HG02610 (cell line): ENCODE measurements at regions not wholly inside any gene's neighbourhood (a gene's known extent, or its start where the extent isn't known, plus 50 kb on each side); places are given as distances from the start of the nearest gene placed in this dataset.

Source experiments
- ATAC-seq: cut with Tn5 transposase; IDR thresholded peaks from one replicate; pipeline ENCODE4 v1.9.1; 2021; ENCODE audit warnings: mild to moderate bottlenecking, moderate library complexity; ENCODE audit not compliant: unreplicated experiment

- no peak for ATAC-seq
Measured at GRCh38 chr2:220504938-220505503, 877.6 kb downstream of the SLC4A3 start.

- ATAC-seq, result no peak
Measured at GRCh38 chr2:220506466-220506865, 879.0 kb downstream of the SLC4A3 start.

GRCh38 chr2:220509096-220509757 lies 881.8 kb downstream of the SLC4A3 start:
- ATAC-seq, result no peak

- ATAC-seq, result no peak
Measured at GRCh38 chr2:220509966-220510365, 882.5 kb downstream of the SLC4A3 start.

- ATAC-seq, result no peak
Measured at GRCh38 chr2:220510668-220511067, 883.2 kb downstream of the SLC4A3 start.

GRCh38 chr2:220512419-220512818 lies 885.0 kb downstream of the SLC4A3 start:
- ATAC-seq, result no peak

GRCh38 chr2:220513573-220514288 lies 886.3 kb downstream of the SLC4A3 start:
- ATAC-seq, result no peak

- ATAC-seq, result no peak
Measured at GRCh38 chr2:220521551-220521950, 894.1 kb downstream of the SLC4A3 start.

GRCh38 chr2:220528180-220528675 lies 900.8 kb downstream of the SLC4A3 start:
- no peak for ATAC-seq

- ATAC-seq, result no peak
Measured at GRCh38 chr2:220531216-220531615, 903.8 kb downstream of the SLC4A3 start.

- ATAC-seq, result peak; percentile 88
Measured at GRCh38 chr2:220533485-220533884, 906.1 kb downstream of the SLC4A3 start.

GRCh38 chr2:220539481-220539880 lies 912.1 kb downstream of the SLC4A3 start:
- ATAC-seq, result no peak

GRCh38 chr2:220544049-220544448 lies 916.6 kb downstream of the SLC4A3 start:
- ATAC-seq, result no peak

- ATAC-seq, result no peak
Measured at GRCh38 chr2:220550995-220551700, 923.7 kb downstream of the SLC4A3 start.

- no peak for ATAC-seq
Measured at GRCh38 chr2:220552790-220553535, 925.5 kb downstream of the SLC4A3 start.

GRCh38 chr2:220555961-220556630 lies 928.7 kb downstream of the SLC4A3 start:
- ATAC-seq, result no peak

- no peak for ATAC-seq
Measured at GRCh38 chr2:220556658-220557057, 929.2 kb downstream of the SLC4A3 start.

- no peak for ATAC-seq
Measured at GRCh38 chr2:220560192-220560591, 932.8 kb downstream of the SLC4A3 start.

- ATAC-seq, result no peak
Measured at GRCh38 chr2:220562375-220563140, 935.1 kb downstream of the SLC4A3 start.
